Mesenchymal stem cell (in vitro differentiated cells and primary cell): ENCODE measurements at regions not wholly inside any gene's neighbourhood (a gene's known extent, or its start where the extent isn't known, plus 50 kb on each side); places are given as distances from the start of the nearest gene placed in this dataset.
A peak's percentile ranks its signal among the peaks of the same experiment; 100 is the strongest.

ENCODE experiments used
- DNase-seq: peaks from one replicate; pipeline ENCODE4 v3.0.0-alpha.2; 2013
- H2AFZ ChIP-seq: one replicate; pipeline ENCODE4 v1.6.1; 2013; ENCODE audit warnings: low read depth, mild to moderate bottlenecking, control low read depth, inconsistent platforms, low read length, moderate library complexity
- H2AK5ac ChIP-seq: 2 replicates; pipeline ENCODE4 v1.6.1; 2013; ENCODE audit warnings: low read length, moderate library complexity, mild to moderate bottlenecking, inconsistent platforms; ENCODE audit not compliant: severe bottlenecking
- H2BK120ac ChIP-seq: one replicate; pipeline ENCODE4 v1.6.1; 2013; ENCODE audit warnings: low read depth, mild to moderate bottlenecking, inconsistent platforms, low read length, moderate library complexity
- H2BK12ac ChIP-seq, 2 experiments: one replicate each; pipeline ENCODE4 v1.6.1; 2013; ENCODE audit warnings: inconsistent platforms in 2 of 2, low read length in 2 of 2, mild to moderate bottlenecking in 2 of 2, moderate library complexity in 2 of 2, control low read depth in 1 of 2
- H2BK15ac ChIP-seq: one replicate; pipeline ENCODE4 v1.6.1; 2013; ENCODE audit warnings: mild to moderate bottlenecking, low read depth, inconsistent platforms; ENCODE audit not compliant: poor library complexity, severe bottlenecking
- H2BK5ac ChIP-seq: 2 replicates; pipeline ENCODE4 v1.6.1; 2013; ENCODE audit warnings: low read depth, mild to moderate bottlenecking, low read length, control low read depth, inconsistent platforms; ENCODE audit not compliant: poor library complexity, severe bottlenecking
- H3K14ac ChIP-seq, 2 experiments: one replicate each; pipeline ENCODE4 v1.6.1; 2013; ENCODE audit warnings: inconsistent platforms in 2 of 2, low read length in 2 of 2, control low read depth in 1 of 2, mild to moderate bottlenecking in 1 of 2, moderate library complexity in 1 of 2
- H3K18ac ChIP-seq, 2 experiments: one replicate each; pipeline ENCODE4 v1.6.1; 2013; ENCODE audit warnings: inconsistent platforms in 2 of 2, low read length in 2 of 2, control low read depth in 1 of 2, low read depth in 1 of 2, mild to moderate bottlenecking in 1 of 2
- H3K23ac ChIP-seq, 2 experiments: one replicate each; pipeline ENCODE4 v1.6.1; 2013; ENCODE audit warnings: inconsistent platforms in 2 of 2, low read length in 2 of 2, mild to moderate bottlenecking in 2 of 2, moderate library complexity in 2 of 2, control low read depth in 1 of 2
- H3K27ac ChIP-seq: 2 replicates; pipeline ENCODE4 v1.5.1; 2013; ENCODE audit warnings: mild to moderate bottlenecking, moderate library complexity, low read length, control low read depth, inconsistent platforms; ENCODE audit not compliant: poor library complexity, severe bottlenecking
- H3K27me3 ChIP-seq, 2 experiments: 2 replicates each; pipeline versions ENCODE4 v1.6.1 to v1.7.0; 2013; ENCODE audit warnings: low read length in 2 of 2, mild to moderate bottlenecking in 2 of 2, moderate library complexity in 2 of 2, control low read depth in 1 of 2, inconsistent platforms in 1 of 2; ENCODE audit not compliant: control insufficient read depth in 1 of 2, insufficient read depth in 1 of 2
- H3K36me3 ChIP-seq, 2 experiments: 2 replicates each; pipeline versions ENCODE4 v1.6.1 to v1.7.0; 2013; ENCODE audit warnings: low read length in 2 of 2, control low read depth in 1 of 2, inconsistent platforms in 1 of 2, low read depth in 1 of 2, mild to moderate bottlenecking in 1 of 2; ENCODE audit not compliant: insufficient read depth in 2 of 2, control insufficient read depth in 1 of 2
- H3K4ac ChIP-seq, 2 experiments: one replicate each; pipeline ENCODE4 v1.6.1; 2013; ENCODE audit warnings: inconsistent platforms in 2 of 2, low read length in 2 of 2, mild to moderate bottlenecking in 2 of 2, moderate library complexity in 2 of 2, control low read depth in 1 of 2, low read depth in 1 of 2
- H3K4me1 ChIP-seq: 2 replicates; pipeline ENCODE4 v1.6.1; 2013; ENCODE audit warnings: low read depth, low read length, control low read depth; ENCODE audit not compliant: control insufficient read depth, insufficient read depth
- H3K4me2 ChIP-seq: 2 replicates; pipeline ENCODE4 v1.6.1; 2013; ENCODE audit warnings: low read length, mild to moderate bottlenecking, inconsistent platforms; ENCODE audit not compliant: poor library complexity, severe bottlenecking
- H3K4me3 ChIP-seq, 2 experiments: 2 replicates each; pipeline versions ENCODE4 v1.5.1 to v1.7.0; 2013; ENCODE audit warnings: low read length in 2 of 2, mild to moderate bottlenecking in 2 of 2, control low read depth in 1 of 2, low read depth in 1 of 2; ENCODE audit not compliant: insufficient read depth in 1 of 2
- H3K79me1 ChIP-seq: replicated peaks from 2 replicates; pipeline ENCODE4 v1.6.1; 2013; ENCODE audit warnings: mild to moderate bottlenecking, control low read depth, low read length, inconsistent platforms; ENCODE audit not compliant: poor library complexity, severe bottlenecking
- H3K9ac ChIP-seq: 2 replicates; pipeline ENCODE4 v1.7.0; 2013; ENCODE audit warnings: mild to moderate bottlenecking, low read length, moderate library complexity
- H3K9me3 ChIP-seq: 2 replicates; pipeline ENCODE4 v1.7.0; 2013; ENCODE audit warnings: mild to moderate bottlenecking, low read length; ENCODE audit not compliant: control insufficient read depth
- H4K8ac ChIP-seq: one replicate; pipeline ENCODE4 v1.6.1; 2013; ENCODE audit warnings: inconsistent platforms, mild to moderate bottlenecking, low read length, moderate library complexity
- H4K91ac ChIP-seq: one replicate; pipeline ENCODE4 v1.6.1; 2013; ENCODE audit warnings: mild to moderate bottlenecking, low read length, inconsistent platforms
- WGBS: methylation state at CpG from one replicate; pipeline ENCODE4 v1.1.7; 2013; ENCODE audit warnings: mixed read lengths; 5-methylcytosine and 5-hydroxymethylcytosine counted together

- Histone ChIP-seq H3K18ac (no peak overlapping the region), H3K4ac (no peak overlapping the region), H2BK12ac (no peak overlapping the region), H4K91ac (no peak overlapping the region), H3K79me1 (no peaks in the 10 kb centered on the region), H4K8ac (no peak overlapping the region), H3K23ac (no peak overlapping the region), H3K9me3 (no peaks in the 10 kb centered on the region), H3K4me2 (no peak overlapping the region), H3K4me1 (no peaks in the 10 kb centered on the region), H2AK5ac (no peak overlapping the region), H2BK5ac (no peak overlapping the region), H3K27ac (no peak overlapping the region), H3K36me3 (no peaks in the 10 kb centered on the region), H2BK120ac (no peak overlapping the region), H3K27me3 (no peaks in the 10 kb centered on the region), H3K4me3 (no peak overlapping the region), H2BK15ac (no peak overlapping the region), H3K9ac (no peak overlapping the region), H3K14ac (no peak overlapping the region), H2AFZ (no peak overlapping the region)
- DNase-seq: no peak
- WGBS: 73% methylated on average over 1 of the region's 1 CpG
Observed at GRCh38 chr6:12446394-12446793, 156.2 kb downstream of the EDN1 start.

- no peak overlapping the region for H3K4ac ChIP-seq
- 69% methylated on average over 4 of the region's 4 CpGs for WGBS
Observed at GRCh38 chr6:12449447-12449846, 159.3 kb downstream of the EDN1 start.

GRCh38 chr6:12450467-12450866 lies 160.3 kb downstream of the EDN1 start:
- Histone ChIP-seq H3K23ac (no peak overlapping the region), H3K9ac (no peak overlapping the region), H3K27me3 (no peaks in the 10 kb centered on the region), H3K4ac (no peak overlapping the region), H3K36me3 (no peaks in the 10 kb centered on the region), H3K9me3 (peaks cover 17% of the 10 kb centered on the region), H3K4me2 (no peak overlapping the region), H2BK120ac (no peak overlapping the region), H4K8ac (no peak overlapping the region), H3K4me3 (no peak overlapping the region), H2BK12ac (no peak overlapping the region), H2AFZ (no peak overlapping the region), H4K91ac (no peak overlapping the region), H3K4me1 (no peaks in the 10 kb centered on the region), H2BK15ac (no peak overlapping the region), H3K18ac (no peak overlapping the region), H3K27ac (no peak overlapping the region), H3K14ac (no peak overlapping the region), H3K79me1 (no peaks in the 10 kb centered on the region), H2BK5ac (no peak overlapping the region), H2AK5ac (no peak overlapping the region)
- no peak for DNase-seq
- WGBS: no CpG with 5 or more reads among the region's 1 CpG

More at GRCh38 chr6:12449447-12449846, 159.3 kb downstream of the EDN1 start:
- no peak for DNase-seq
- H2BK120ac ChIP-seq: no peak overlapping the region
- H3K9ac ChIP-seq: no peak overlapping the region
- H2AK5ac ChIP-seq: no peak overlapping the region
- no peak overlapping the region for H2BK12ac ChIP-seq
- no peaks in the 10 kb centered on the region for H3K27me3 ChIP-seq
- no peak overlapping the region for H4K91ac ChIP-seq
- H3K36me3 ChIP-seq: no peaks in the 10 kb centered on the region
- peaks cover 10% of the 10 kb centered on the region for H3K9me3 ChIP-seq
- no peak overlapping the region for H3K14ac ChIP-seq
- H2BK5ac ChIP-seq: no peak overlapping the region
- H3K18ac ChIP-seq: no peak overlapping the region
- no peak overlapping the region for H3K4me2 ChIP-seq
- H3K4me1 ChIP-seq: no peaks in the 10 kb centered on the region
- no peaks in the 10 kb centered on the region for H3K79me1 ChIP-seq
- no peak overlapping the region for H3K27ac ChIP-seq
- H4K8ac ChIP-seq: no peak overlapping the region
- no peak overlapping the region for H2AFZ ChIP-seq
- H2BK15ac ChIP-seq: no peak overlapping the region
- H3K23ac ChIP-seq: no peak overlapping the region
- H3K4me3 ChIP-seq: no peak overlapping the region

- Histone ChIP-seq H3K4me3 (no peak overlapping the region), H2AK5ac (no peak overlapping the region), H3K9ac (no peak overlapping the region), H3K4me2 (no peak overlapping the region), H3K27me3 (no peaks in the 10 kb centered on the region), H3K14ac (no peak overlapping the region), H2BK120ac (no peak overlapping the region), H2BK15ac (no peak overlapping the region), H2BK12ac (no peak overlapping the region), H3K4me1 (peaks cover 4% of the 10 kb centered on the region), H4K91ac (no peak overlapping the region), H3K27ac (no peak overlapping the region), H2AFZ (no peak overlapping the region), H3K23ac (no peak overlapping the region), H3K36me3 (peaks cover 0 to 4% of the 10 kb centered on the region in 2 experiments), H3K79me1 (no peaks in the 10 kb centered on the region), H2BK5ac (no peak overlapping the region), H3K18ac (peak overlapping the region in 1 of 2 experiments; percentile 7), H3K9me3 (peaks cover 17% of the 10 kb centered on the region), H3K4ac (no peak overlapping the region), H4K8ac (no peak overlapping the region)
- 94% methylated on average over 11 of the region's 12 CpGs for WGBS
- DNase-seq: no peak
Observed at GRCh38 chr6:12456343-12456742, 166.2 kb downstream of the EDN1 start.
